Endodermal cell (in vitro differentiated cells): ENCODE measurements at regions not wholly inside any gene's neighbourhood (a gene's known extent, or its start where the extent isn't known, plus 50 kb on each side); places are given as distances from the start of the nearest gene placed in this dataset.

Experiments
- DNase-seq: peaks from one replicate; pipeline ENCODE4 v3.0.0-alpha.2; 2017
- H3K27ac ChIP-seq: 2 replicates; pipeline ENCODE4 v1.5.1; 2013; ENCODE audit warnings: mild to moderate bottlenecking, low read depth, low read length, moderate library complexity
- H3K27me3 ChIP-seq: 2 replicates; pipeline ENCODE4 v1.6.1; 2013; ENCODE audit warnings: mild to moderate bottlenecking, low read length, moderate library complexity; ENCODE audit not compliant: insufficient read depth, control insufficient read depth, poor library complexity, severe bottlenecking
- H3K36me3 ChIP-seq: 2 replicates; pipeline ENCODE4 v1.7.0; 2013; ENCODE audit warnings: mild to moderate bottlenecking, low read length, moderate library complexity; ENCODE audit not compliant: control insufficient read depth, insufficient read depth
- H3K4me1 ChIP-seq: one replicate; pipeline ENCODE4 v1.7.0; 2013; ENCODE audit warnings: low read length; ENCODE audit not compliant: control insufficient read depth, insufficient read depth
- H3K4me3 ChIP-seq: 2 replicates; pipeline ENCODE4 v1.5.1; 2013; ENCODE audit warnings: mild to moderate bottlenecking, low read length, moderate library complexity
- H3K9ac ChIP-seq: 2 replicates; pipeline ENCODE4 v1.6.1; 2013; ENCODE audit warnings: mild to moderate bottlenecking, low read length, moderate library complexity; ENCODE audit not compliant: poor library complexity, severe bottlenecking; ENCODE audit errors: extremely low read depth
- H3K9me3 ChIP-seq: 2 replicates; pipeline ENCODE4 v1.6.1; 2013; ENCODE audit warnings: mild to moderate bottlenecking, low read length, moderate library complexity; ENCODE audit not compliant: control insufficient read depth
- H3K27ac Mint-ChIP-seq: 2 replicates; pipeline ENCODE4 v1.8.0; 2020; ENCODE audit warnings: mixed read lengths
- H3K27me3 Mint-ChIP-seq: 2 replicates; pipeline ENCODE4 v1.8.0; 2021; ENCODE audit warnings: mild to moderate bottlenecking, mixed read lengths; ENCODE audit not compliant: insufficient read depth
- H3K36me3 Mint-ChIP-seq: 2 replicates; pipeline ENCODE4 v1.8.0; 2020; ENCODE audit warnings: low read depth, mixed read lengths
- H3K4me1 Mint-ChIP-seq: 2 replicates; pipeline ENCODE4 v1.8.0; 2020; ENCODE audit warnings: mixed read lengths
- H3K4me3 Mint-ChIP-seq: 2 replicates; pipeline ENCODE4 v1.8.0; 2020; ENCODE audit warnings: mild to moderate bottlenecking, moderate library complexity, mixed read lengths
- H3K9me3 Mint-ChIP-seq: 2 replicates; pipeline ENCODE4 v1.8.0; 2020; ENCODE audit warnings: mild to moderate bottlenecking, mixed read lengths
- WGBS, 2 experiments: methylation state at CpG; one replicate each; pipeline versions ENCODE4 v1.1.5 to v1.1.7; 2013; ENCODE audit warnings: missing lambda C conversion rate in 2 of 2, mixed read lengths in 1 of 2; ENCODE audit not compliant: insufficient coverage in 1 of 2, insufficient read length in 1 of 2; 5-methylcytosine and 5-hydroxymethylcytosine counted together
- TF ChIP-seq, protein P1 (sequence below): fragments of 200-600 bp; sonication (generic); conservative IDR thresholded peaks from 2 replicates; pipeline ENCODE4 v1.5.0; 2021; ENCODE audit warnings: antibody characterized with exemption, mild to moderate bottlenecking

DNA sequence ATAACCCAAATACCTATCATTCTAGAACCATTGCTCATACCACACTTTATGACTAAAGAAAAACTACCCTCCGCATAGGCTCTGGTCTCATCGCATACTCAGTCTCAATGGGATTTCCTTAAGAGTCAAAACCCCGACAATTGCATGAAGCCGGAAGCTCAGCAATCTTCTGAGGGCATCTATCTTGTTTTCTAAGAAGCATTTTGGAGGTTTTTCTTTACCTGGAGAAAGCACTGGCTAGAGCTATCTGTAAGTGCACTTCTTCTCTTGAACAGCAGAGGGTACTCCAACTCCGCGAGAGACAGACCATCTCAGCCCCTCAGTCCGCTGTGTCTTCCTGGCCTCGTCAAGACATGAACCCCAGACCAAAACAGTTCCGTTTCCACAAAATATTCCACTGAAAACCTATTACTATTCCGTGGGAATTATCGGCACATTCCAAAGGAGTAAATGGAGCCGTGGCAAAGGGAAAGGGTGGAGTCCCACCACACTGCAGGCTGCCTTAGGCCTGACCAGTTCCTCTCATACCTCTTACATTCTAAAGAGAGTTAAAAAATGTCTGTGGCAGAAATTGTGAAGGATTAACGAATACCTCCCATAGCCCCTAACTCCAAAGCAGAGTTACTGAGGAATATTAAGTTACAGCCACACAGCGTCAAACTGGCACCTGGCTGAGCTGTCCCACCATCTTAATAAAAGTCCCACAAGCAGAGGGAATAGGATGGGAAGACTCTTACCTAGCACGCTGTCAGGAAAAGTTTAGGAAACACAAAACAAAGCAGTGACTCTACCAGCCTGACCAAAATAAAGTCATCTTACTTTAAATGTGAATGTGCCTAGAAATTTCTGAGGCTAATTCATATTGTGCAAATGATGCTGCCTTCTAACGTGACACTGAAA lies 325.6 kb upstream of the VRK2 start:
- WGBS, 2 experiments = 29 to 35% methylated on average over 4 to 16 of the region's 16 CpGs
- no peaks in the 10 kb centered on the region for H3K9me3 ChIP-seq
- no peaks in the 10 kb centered on the region for H3K36me3 Mint-ChIP-seq
- H3K36me3 ChIP-seq = no peaks in the 10 kb centered on the region
- no peak overlapping the region for H3K27ac Mint-ChIP-seq
- H3K9ac ChIP-seq = no peak overlapping the region
- peak overlapping the region; percentile 35 for H3K4me3 Mint-ChIP-seq
- peaks cover 9% of the 10 kb centered on the region for H3K4me1 Mint-ChIP-seq
- no peak overlapping the region for H3K4me3 ChIP-seq
- no peaks in the 10 kb centered on the region for H3K4me1 ChIP-seq
- DNase-seq = peak; percentile 87
- TF ChIP-seq, protein P1, sequence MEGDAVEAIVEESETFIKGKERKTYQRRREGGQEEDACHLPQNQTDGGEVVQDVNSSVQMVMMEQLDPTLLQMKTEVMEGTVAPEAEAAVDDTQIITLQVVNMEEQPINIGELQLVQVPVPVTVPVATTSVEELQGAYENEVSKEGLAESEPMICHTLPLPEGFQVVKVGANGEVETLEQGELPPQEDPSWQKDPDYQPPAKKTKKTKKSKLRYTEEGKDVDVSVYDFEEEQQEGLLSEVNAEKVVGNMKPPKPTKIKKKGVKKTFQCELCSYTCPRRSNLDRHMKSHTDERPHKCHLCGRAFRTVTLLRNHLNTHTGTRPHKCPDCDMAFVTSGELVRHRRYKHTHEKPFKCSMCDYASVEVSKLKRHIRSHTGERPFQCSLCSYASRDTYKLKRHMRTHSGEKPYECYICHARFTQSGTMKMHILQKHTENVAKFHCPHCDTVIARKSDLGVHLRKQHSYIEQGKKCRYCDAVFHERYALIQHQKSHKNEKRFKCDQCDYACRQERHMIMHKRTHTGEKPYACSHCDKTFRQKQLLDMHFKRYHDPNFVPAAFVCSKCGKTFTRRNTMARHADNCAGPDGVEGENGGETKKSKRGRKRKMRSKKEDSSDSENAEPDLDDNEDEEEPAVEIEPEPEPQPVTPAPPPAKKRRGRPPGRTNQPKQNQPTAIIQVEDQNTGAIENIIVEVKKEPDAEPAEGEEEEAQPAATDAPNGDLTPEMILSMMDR = peak; percentile 90
- H3K9me3 Mint-ChIP-seq = no peaks in the 10 kb centered on the region
- H3K27me3 ChIP-seq = no peaks in the 10 kb centered on the region
- H3K27me3 Mint-ChIP-seq = no peaks in the 10 kb centered on the region
- no peak overlapping the region for H3K27ac ChIP-seq

DNA sequence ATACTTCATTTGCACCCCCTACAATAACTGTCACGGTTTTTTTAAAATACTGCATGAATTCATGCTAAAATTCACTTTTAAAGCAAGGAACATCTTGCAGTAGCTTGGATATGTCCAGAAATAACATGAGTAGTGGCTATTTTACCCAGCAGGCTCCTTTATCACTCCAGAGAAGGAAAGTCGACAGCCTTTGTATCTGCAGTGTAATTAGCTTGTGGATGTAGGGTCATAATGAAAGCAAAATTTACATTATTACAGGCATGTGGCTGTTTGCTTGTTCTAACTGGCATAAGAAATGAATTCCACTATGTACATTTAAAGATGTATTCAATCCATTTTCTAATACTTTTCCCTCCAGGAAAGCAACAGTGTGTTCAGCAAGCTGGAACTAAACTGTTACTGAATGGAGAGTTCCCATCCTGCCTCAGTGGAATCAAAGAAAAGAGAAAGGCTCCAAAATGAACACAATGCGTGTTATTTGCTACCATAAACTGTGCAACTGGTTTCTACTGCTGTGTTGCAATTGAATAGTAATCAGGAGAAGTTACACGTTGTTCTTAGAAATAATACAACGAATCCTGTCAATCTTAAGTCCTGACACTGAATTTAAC lies 321.2 kb upstream of the VRK2 start:
- Histone ChIP-seq H3K9me3 (no peaks in the 10 kb centered on the region), H3K4me3 (no peak overlapping the region), H3K27ac (no peak overlapping the region), H3K4me1 (no peaks in the 10 kb centered on the region), H3K36me3 (no peaks in the 10 kb centered on the region), H3K27me3 (no peaks in the 10 kb centered on the region), H3K9ac (no peak overlapping the region)
- WGBS, 2 experiments = 96 to 100% methylated on average over 4 to 5 of the region's 5 CpGs
- TF ChIP-seq, protein P1 = no peak
- H3K9me3 Mint-ChIP-seq = no peaks in the 10 kb centered on the region
- no peak overlapping the region for H3K4me3 Mint-ChIP-seq
- peaks cover 6% of the 10 kb centered on the region for H3K4me1 Mint-ChIP-seq
- DNase-seq = no peak
- H3K27ac Mint-ChIP-seq = no peak overlapping the region
- H3K27me3 Mint-ChIP-seq = no peaks in the 10 kb centered on the region
- no peaks in the 10 kb centered on the region for H3K36me3 Mint-ChIP-seq

DNA sequence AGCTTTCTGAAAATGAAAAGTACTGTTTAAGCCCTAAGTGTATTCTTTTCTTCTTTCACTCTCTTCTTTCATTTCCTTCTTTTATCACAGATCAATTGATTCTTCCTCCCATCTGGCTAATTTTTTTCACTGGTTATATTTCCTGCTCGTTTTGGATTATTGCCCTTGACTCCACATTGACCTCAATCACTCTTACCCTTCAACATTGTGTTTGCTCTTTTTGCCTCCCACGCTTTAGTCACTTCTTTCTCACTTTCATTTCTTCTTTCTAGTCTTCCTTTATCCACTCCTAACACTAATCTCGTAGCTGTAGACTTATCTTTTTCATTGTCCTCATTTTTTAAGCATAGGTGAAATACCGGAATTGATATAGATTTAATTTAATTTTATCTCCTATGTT lies 320.3 kb upstream of the VRK2 start:
- H3K27ac Mint-ChIP-seq = no peak overlapping the region
- H3K9me3 Mint-ChIP-seq = no peaks in the 10 kb centered on the region
- Histone ChIP-seq H3K9me3 (no peaks in the 10 kb centered on the region), H3K9ac (no peak overlapping the region), H3K36me3 (no peaks in the 10 kb centered on the region), H3K4me1 (no peaks in the 10 kb centered on the region), H3K27me3 (no peaks in the 10 kb centered on the region), H3K27ac (no peak overlapping the region), H3K4me3 (no peak overlapping the region)
- H3K4me1 Mint-ChIP-seq = no peaks in the 10 kb centered on the region
- 86 to 88% methylated on average over 2 to 3 of the region's 4 CpGs for WGBS, 2 experiments
- no peak overlapping the region for H3K4me3 Mint-ChIP-seq
- H3K36me3 Mint-ChIP-seq = no peaks in the 10 kb centered on the region
- DNase-seq = no peak
- TF ChIP-seq, protein P1 = no peak
- no peaks in the 10 kb centered on the region for H3K27me3 Mint-ChIP-seq
